Progenitor cell of endocrine pancreas (in vitro differentiated cells): ENCODE measurements at regions not wholly inside any gene's neighbourhood (a gene's known extent, or its start where the extent isn't known, plus 50 kb on each side); places are given as distances from the start of the nearest gene placed in this dataset.

ENCODE experiments used
- DNase-seq: peaks from one replicate; pipeline ENCODE4 v3.0.0; 2021; ENCODE audit warnings: low spot score; ENCODE audit not compliant: unreplicated experiment
- H3K27ac Mint-ChIP-seq: 2 replicates; pipeline ENCODE4 v1.8.0; 2021; ENCODE audit warnings: mild to moderate bottlenecking, moderate library complexity, mixed read lengths
- H3K27me3 Mint-ChIP-seq: 2 replicates; pipeline ENCODE4 v1.8.0; 2021; ENCODE audit warnings: mixed read lengths
- H3K36me3 Mint-ChIP-seq: 2 replicates; pipeline ENCODE4 v1.8.0; 2022; ENCODE audit warnings: mixed read lengths; ENCODE audit not compliant: insufficient read depth
- H3K4me1 Mint-ChIP-seq: 2 replicates; pipeline ENCODE4 v1.8.0; 2021; ENCODE audit warnings: low read depth, mixed read lengths
- H3K4me3 Mint-ChIP-seq: 2 replicates; pipeline ENCODE4 v1.8.0; 2021; ENCODE audit warnings: low read depth, mild to moderate bottlenecking, moderate library complexity, mixed read lengths
- H3K9me3 Mint-ChIP-seq: 2 replicates; pipeline ENCODE4 v1.8.0; 2021; ENCODE audit warnings: low read depth, mixed read lengths
- TF ChIP-seq, protein P1 (sequence below): fragments of 200-600 bp; sonication (generic); IDR thresholded peaks from one replicate; pipeline ENCODE4 v1.5.0; 2021; ENCODE audit warnings: antibody characterized with exemption, mild to moderate bottlenecking; ENCODE audit not compliant: unreplicated experiment

DNA sequence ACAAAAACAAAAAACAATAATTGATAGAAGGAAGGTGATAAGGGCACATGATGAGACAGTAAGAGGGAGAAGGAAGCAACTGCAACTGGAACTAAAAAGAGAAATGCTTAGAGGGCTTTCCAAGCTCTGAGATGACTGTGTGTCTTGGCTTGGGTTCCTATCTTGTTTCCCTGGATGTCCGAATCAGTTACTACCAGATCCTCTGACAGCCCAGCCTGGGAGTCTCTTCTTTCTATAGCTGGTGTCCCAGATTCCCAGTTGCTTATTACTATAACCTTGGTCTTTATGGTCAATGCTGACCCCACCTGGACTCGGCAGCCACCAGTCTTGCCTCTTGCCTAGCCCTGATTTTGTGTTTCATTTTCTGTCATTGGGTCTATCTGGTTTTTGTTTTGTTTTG, 116.4 kb downstream of the RFC3 start:
- Mint-ChIP-seq H3K27ac (peak overlapping the region; percentile 36), H3K36me3 (no peaks in the 10 kb centered on the region), H3K4me1 (peaks cover 9% of the 10 kb centered on the region), H3K27me3 (no peaks in the 10 kb centered on the region), H3K4me3 (no peak overlapping the region), H3K9me3 (no peaks in the 10 kb centered on the region)
- TF ChIP-seq, protein P1, sequence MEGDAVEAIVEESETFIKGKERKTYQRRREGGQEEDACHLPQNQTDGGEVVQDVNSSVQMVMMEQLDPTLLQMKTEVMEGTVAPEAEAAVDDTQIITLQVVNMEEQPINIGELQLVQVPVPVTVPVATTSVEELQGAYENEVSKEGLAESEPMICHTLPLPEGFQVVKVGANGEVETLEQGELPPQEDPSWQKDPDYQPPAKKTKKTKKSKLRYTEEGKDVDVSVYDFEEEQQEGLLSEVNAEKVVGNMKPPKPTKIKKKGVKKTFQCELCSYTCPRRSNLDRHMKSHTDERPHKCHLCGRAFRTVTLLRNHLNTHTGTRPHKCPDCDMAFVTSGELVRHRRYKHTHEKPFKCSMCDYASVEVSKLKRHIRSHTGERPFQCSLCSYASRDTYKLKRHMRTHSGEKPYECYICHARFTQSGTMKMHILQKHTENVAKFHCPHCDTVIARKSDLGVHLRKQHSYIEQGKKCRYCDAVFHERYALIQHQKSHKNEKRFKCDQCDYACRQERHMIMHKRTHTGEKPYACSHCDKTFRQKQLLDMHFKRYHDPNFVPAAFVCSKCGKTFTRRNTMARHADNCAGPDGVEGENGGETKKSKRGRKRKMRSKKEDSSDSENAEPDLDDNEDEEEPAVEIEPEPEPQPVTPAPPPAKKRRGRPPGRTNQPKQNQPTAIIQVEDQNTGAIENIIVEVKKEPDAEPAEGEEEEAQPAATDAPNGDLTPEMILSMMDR = no peak
- no peak for DNase-seq

DNA sequence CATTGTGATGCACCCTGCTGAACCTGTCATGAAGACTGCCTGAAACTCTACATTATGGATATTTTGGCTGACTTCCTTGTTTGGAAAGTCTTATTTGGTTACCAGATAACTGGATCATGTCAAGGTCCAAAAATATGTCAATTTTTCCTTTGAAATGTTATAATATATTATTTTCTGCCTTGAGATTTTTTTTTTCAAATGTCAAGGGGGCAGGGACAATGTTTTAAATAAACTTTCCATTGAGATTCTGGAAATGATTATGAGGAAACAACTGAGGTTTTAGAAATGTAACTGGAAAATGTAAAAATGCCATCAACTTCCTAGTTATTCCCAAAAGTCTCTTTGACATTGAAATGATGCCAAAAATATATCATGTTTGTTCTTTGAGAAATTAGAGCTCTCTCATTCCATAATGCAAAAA, 117.0 kb downstream of the RFC3 start:
- no peak for DNase-seq
- H3K36me3 Mint-ChIP-seq = no peaks in the 10 kb centered on the region
- no peak overlapping the region for H3K4me3 Mint-ChIP-seq
- no peaks in the 10 kb centered on the region for H3K9me3 Mint-ChIP-seq
- no peaks in the 10 kb centered on the region for H3K27me3 Mint-ChIP-seq
- TF ChIP-seq, protein P1 = no peak
- no peak overlapping the region for H3K27ac Mint-ChIP-seq
- peaks cover 9% of the 10 kb centered on the region for H3K4me1 Mint-ChIP-seq

DNA sequence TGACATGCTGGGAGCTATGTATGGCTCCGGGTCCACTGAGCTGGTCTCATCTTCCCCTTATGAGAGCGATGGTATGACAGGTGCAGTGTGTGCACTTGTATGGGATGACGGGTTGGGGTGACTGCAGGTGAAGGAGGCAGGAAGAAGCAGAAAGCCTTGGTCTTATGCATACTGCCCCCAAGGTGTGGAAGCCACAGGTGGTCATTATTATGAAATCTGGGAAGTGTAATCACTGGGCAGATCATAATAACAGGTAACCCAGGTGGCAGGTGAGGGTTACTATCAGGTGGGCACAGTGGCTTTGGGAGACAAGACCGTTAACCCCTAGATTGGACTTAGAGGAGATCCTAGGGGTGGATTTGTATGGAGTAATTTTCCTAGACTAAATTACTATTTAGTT, 118.0 kb downstream of the RFC3 start:
- Mint-ChIP-seq H3K4me3 (no peak overlapping the region), H3K9me3 (no peaks in the 10 kb centered on the region), H3K4me1 (peaks cover 9% of the 10 kb centered on the region), H3K27ac (peak overlapping the region; percentile 43), H3K36me3 (no peaks in the 10 kb centered on the region), H3K27me3 (no peaks in the 10 kb centered on the region)
- no peak for DNase-seq
- TF ChIP-seq, protein P1 = no peak

DNA sequence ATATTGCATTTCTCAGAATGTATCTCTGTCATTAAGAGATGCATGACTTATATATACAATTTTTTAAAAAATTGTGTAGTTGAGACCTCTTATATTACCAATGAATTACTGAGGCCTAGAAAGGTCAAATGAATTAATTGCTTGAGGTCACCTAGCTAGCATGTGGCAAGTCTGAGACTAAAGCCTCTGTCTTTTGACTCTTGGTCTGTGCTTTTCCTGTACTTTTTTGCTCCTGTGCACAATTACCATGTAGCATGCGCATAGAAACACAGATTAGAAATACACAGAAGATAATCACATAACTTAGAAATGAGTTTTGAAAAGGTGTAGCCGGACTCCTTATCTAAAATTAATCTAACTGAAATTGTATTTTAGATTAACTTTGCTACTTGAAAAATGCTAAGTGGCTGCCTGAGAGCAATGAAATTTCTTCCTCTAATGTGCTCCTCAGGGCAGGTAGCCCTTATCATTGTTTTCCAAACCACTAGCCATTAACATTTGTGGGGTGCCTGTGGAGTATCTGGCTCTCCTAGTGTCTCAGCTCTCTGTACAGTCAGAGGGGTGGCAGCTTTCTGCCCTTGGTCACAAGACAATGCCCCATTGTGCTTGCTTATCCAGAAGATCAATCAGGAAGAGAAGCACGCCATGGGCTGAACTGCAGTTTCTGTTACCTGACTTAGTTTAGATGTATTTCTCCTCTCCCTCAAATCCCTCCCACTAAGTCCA, 119.6 kb downstream of the RFC3 start:
- Mint-ChIP-seq H3K36me3 (no peaks in the 10 kb centered on the region), H3K4me1 (peaks cover 8% of the 10 kb centered on the region), H3K9me3 (no peaks in the 10 kb centered on the region), H3K4me3 (no peak overlapping the region), H3K27ac (peak overlapping the region; percentile 88), H3K27me3 (no peaks in the 10 kb centered on the region)
- no peak for DNase-seq
- TF ChIP-seq, protein P1 = no peak

DNA sequence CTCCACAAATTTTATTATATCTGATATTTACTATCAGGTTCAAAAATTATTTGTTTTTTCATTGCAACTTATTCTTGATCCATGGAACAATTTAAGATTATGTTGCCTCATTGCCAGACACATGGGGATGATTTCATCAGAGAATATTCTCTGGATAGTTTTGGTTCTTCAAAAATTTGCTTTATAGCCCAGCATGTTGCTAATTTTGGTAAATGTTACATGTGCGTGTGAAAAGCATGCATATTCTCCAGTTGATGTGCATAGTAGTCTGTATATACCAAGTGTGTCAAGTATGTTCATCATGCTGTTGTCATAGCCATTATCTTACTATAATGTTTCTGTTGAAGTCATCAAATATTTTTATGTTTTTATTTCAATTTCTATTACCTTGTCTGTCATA, 122.3 kb downstream of the RFC3 start:
- Mint-ChIP-seq H3K4me3 (no peak overlapping the region), H3K27me3 (no peaks in the 10 kb centered on the region), H3K9me3 (no peaks in the 10 kb centered on the region), H3K27ac (no peak overlapping the region), H3K4me1 (peaks cover 8% of the 10 kb centered on the region), H3K36me3 (no peaks in the 10 kb centered on the region)
- no peak for DNase-seq
- TF ChIP-seq, protein P1 = no peak
